22Rv1 (cell line): ENCODE measurements at regions not wholly inside any gene's neighbourhood (a gene's known extent, or its start where the extent isn't known, plus 50 kb on each side); places are given as distances from the start of the nearest gene placed in this dataset.

ENCODE experiments used
- H3K27ac ChIP-seq: fragments of 450-650 bp; 2 replicates; pipeline ENCODE4 v1.5.1; 2017
- CTCF ChIP-seq: fragments of 450-650 bp; IDR thresholded peaks from 2 replicates; pipeline ENCODE4 v1.5.1; 2017; ENCODE audit warnings: mild to moderate bottlenecking
- ZFX ChIP-seq: fragments of 450-650 bp; IDR thresholded peaks from 2 replicates; pipeline ENCODE4 v1.6.1; 2017; ENCODE audit warnings: antibody characterized with exemption, borderline replicate concordance

DNA sequence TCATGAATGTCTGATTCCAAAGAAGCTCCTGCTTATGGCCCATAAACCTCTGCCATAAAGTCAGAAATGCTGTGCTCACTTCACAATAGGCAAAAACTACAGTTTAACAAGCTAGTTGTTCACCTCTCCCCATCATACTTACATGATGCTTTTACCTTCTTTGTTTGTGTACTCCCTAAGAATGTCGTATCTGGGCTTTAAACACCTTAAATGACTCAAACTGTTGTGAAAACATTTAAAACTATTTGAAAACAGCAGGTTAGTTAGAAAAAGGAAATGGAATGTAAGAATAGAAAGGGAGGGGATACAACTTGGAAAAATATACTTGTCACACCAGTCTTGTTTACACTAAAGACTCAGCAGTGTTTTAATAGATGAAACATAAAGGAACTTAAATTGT, 128.2 kb upstream of the AGR3 start:
- no peak overlapping the region for H3K27ac ChIP-seq

DNA sequence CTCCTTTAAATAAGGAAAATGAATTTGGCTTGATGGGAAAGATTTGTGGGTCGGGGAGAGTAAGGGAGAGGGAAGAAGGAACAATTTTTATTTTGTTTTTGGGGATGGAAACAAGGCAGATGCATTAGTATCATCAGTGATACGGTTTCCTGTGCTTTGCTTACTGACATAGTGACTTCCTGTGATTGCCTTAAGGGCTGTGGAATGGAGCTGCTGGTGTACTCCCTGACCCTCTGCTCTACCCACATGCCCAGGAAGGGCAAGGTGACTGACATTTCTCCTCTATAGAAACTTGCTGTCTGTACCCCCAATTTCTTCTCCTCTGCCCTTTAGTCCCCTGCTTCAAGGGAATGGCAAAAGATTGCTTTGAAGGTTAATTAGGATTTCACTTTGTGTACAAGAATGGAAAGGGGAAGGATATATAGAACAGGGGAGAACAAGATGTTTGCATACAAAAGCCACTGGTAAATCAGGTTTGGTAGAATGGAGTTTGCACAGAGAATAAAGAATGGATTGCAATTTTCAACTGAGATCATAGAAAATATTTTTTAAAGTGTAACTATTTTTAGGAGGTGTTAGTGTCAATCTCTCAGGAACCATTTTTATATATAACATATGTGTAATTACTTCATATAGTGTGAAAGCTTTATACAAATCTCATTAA, 129.0 kb upstream of the AGR3 start:
- TF ChIP-seq CTCF (no peak), ZFX (no peak)
- H3K27ac ChIP-seq = no peak overlapping the region

More for the DNA sequence above, 128.2 kb upstream of the AGR3 start:
- TF ChIP-seq CTCF (no peak), ZFX (no peak)

DNA sequence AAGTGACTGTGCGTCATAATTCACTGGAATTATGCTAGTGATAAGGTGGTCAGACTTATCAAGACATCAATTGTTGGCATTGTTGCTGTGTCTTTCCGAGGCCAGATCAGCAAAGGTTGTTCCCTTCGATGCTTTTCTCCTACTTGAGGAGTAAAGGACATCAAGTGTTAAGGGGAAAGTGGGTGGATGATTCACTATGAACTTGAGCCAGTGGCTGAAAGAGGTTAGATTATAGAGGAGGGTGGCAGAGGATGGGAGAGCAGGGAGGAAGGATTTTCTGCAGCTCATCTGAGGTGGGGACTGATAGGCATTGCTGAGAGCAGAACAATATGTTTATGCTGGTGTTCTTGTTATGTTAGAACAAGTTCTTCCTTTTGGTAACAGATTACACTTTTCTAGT, 131.4 kb upstream of the AGR3 start:
- TF ChIP-seq CTCF (no peak), ZFX (no peak)
- no peak overlapping the region for H3K27ac ChIP-seq

- TF ChIP-seq ZFX = no peak
- TF ChIP-seq CTCF = no peak
- H3K27ac ChIP-seq = no peak overlapping the region
Observed at GRCh38 chr7:17014686-17015085, 132.9 kb upstream of the AGR3 start.

DNA sequence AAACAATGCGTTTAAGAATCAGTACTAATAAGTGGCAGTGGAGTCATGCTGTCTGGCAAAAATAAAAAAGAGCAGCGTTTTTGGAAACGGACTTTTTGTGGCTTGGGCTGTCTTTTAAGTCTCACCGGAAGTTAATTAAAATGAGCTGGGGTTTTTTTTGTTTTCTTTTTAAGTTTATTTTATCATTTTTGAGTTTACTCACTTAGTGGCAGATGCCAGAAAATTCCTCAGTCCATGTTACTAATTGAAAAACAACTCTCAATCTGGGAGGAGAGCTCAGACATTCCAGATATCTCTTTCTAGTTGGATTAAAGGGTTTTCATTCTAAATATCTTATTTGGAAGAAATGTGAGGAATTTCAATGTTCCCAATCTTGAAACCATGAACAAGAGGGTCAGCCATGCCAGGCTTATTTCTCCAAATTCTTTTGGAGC, 133.8 kb upstream of the AGR3 start:
- no peak for TF ChIP-seq CTCF
- TF ChIP-seq ZFX = no peak
- H3K27ac ChIP-seq = no peak overlapping the region

GRCh38 chr7:17016402-17017010, 134.7 kb upstream of the AGR3 start:
- TF ChIP-seq ZFX = no peak
- TF ChIP-seq CTCF = no peak

DNA sequence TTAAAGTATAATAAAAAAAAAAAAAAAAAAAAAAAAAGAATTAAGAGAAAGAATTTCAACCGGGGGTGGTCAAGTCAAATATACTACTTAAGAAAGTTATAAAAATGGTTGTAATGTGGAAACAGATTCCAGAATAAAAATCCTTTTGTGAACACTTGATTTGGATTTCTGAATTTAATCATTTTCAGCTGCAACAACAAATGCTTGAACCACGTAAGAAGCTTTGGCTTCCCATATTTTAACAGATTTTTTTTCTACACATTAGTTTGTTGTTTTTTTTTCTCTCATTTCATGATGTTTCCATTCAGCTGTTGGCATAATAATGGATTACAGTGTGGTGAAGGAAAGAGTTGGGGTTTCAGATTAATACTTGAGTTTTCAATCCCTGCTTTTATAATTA, 137.3 kb upstream of the AGR3 start:
- TF ChIP-seq ZFX = no peak
- no peak for TF ChIP-seq CTCF

More at GRCh38 chr7:17016402-17017010, 134.7 kb upstream of the AGR3 start:
- no peak overlapping the region for H3K27ac ChIP-seq

More for the DNA sequence above, 137.3 kb upstream of the AGR3 start:
- no peak overlapping the region for H3K27ac ChIP-seq
